Activated T-cell treated with anti-CD3 and anti-CD28 coated beads for 24 hours (primary cell): ENCODE measurements at regions not wholly inside any gene's neighbourhood (a gene's known extent, or its start where the extent isn't known, plus 50 kb on each side); places are given as distances from the start of the nearest gene placed in this dataset.

ENCODE experiments used
- DNase-seq: peaks from one replicate; pipeline ENCODE4 v3.0.0-alpha.2; 2020; ENCODE audit warnings: low read depth

DNA sequence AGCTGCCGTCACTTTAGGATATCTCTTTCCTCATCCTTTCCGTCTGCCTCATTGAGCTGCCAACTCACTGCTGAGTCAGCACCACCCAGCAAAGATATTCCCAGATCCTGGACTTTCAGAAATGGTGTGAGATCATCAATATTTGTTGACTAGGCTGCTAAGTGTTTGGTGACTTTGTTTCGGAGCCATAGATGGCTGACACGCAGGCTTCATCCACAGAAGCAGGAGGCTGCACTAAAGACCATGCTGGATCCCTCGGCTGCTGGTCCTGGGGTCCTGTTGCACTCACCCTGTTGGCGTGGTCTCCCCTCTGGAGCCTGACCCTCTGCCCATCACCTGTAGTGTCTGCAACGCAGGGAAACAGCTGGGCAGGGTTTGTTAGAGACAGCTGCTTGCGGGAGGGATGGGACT, 96.5 kb downstream of the ERMARD start:
- DNase-seq: no peak

DNA sequence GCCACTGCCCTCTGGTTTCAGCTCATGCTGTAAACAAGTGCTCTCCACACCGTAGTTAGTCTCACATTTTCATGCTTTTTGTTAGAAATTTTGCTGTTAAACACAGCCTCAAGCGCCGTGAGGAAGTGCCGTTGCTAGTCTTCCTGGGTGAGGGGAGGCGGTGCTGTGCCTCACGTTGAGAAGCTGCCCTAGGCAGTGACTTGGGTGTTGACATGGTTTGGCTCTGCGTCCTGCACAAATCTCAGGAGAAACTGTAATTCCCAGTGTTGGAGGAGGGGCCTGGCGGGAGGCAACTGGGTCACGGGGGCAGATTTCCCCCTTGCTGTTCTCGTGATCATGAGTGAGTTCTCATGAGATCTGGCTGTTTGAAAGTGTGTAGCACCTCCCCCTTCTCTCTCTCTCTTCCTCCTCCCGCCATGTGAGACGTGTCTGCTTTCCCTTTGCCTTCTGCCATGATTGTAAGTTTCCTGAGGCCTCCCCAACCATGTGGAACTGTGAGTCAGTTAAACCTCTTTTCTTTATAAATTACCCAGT, 95.8 kb downstream of the ERMARD start:
- no peak for DNase-seq

DNA sequence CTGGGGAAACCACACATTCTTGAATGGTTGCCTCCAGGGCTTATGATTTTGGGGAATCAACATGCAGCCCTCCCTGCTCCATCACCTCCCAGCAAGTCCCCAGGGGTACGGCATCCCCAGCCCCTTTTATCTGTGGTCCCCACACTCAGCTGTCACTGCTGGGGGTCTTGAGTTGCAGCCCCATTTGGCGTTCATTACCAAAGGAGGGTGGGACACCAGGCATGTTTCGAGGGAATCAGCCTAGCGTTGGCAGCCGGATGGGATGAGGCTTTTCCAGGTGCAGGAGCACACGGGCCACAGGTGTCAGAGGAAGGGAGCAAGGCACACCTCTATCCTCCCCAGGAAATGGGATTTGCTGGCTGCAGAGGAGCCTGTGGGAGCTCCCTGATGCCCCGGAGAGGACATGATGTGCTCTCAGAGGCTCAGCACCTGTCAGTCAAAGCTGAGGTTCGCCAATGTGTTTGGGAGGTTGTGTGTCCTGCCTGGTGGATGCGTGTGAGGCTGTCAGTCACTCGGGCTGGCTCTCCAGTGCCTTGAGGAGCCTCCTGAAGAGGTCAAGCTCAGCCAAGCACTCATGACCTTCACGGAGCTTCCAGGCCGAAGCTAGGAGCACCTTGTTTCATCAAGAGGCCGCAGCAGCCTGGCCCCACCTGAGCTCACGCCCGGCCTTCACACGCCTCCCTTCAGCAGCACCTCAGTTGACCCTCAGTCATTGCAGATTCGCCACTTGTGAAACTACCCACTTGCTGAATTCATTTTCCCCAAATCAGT, 95.0 kb downstream of the ERMARD start:
- no peak for DNase-seq

DNA sequence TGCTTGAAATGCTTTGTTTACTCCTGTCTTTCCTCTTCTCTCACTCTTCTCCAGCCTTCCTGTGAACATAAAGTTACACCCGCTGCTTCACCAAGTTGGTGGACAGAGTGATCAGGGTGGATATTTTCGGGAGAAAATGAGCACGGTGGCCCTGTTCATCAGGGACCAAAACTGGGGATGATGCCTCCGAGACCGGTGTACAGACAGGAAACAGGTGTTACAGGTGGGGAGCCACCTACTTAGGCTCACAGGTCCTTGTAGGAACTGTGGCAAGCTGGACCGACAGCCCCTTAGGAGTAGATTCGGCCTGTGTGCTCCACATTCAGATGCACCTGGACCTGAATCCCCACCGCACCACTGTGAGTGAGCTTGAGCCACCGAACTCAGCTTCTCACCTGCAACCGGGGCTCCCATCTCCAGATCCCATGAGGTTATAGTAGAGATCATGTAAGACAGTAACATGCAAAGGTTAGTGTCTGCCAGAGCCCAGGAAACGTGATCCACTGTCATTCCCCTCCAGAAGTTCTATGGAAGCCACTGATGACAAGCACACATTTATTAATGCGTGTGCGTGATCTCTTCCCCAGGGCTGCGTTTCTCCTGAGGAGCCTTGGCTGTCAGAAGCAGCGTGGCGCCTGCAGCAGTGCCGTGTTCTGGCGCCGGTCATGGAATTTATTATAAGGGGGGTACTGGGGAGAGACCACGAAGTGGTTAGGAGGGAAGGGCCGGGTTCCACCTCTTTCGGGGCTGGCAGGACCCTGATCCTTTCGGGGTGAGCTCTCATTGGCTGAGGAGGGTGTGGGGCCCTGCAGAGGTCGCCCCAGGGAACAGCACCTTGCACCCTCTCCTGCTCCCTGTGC, 94.2 kb downstream of the ERMARD start:
- no peak for DNase-seq

- no peak for DNase-seq
Observed at GRCh38 chr6:169844946-169845345, 93.5 kb downstream of the ERMARD start.

GRCh38 chr6:169843991-169844390, 92.6 kb downstream of the ERMARD start:
- DNase-seq: no peak

DNA sequence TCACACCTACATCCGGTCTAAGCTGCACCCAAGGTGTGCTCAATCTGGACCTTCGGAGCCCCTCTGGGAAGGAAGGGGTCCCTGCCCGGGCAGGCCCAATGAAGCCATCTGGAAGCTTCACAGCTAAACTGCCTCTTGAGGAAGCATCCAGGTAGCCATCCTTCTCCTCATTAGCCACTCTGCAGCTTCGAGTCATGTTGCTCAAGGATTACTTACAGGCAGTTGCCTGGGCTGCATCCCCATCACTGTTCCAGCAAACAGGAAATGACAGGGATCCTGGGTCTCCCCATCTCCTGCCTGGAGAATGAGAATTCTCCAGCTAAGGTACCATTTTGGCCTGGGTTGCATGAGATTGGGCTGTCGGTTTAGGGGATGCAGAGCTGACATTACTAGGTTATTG, 91.7 kb downstream of the ERMARD start:
- no peak for DNase-seq

DNA sequence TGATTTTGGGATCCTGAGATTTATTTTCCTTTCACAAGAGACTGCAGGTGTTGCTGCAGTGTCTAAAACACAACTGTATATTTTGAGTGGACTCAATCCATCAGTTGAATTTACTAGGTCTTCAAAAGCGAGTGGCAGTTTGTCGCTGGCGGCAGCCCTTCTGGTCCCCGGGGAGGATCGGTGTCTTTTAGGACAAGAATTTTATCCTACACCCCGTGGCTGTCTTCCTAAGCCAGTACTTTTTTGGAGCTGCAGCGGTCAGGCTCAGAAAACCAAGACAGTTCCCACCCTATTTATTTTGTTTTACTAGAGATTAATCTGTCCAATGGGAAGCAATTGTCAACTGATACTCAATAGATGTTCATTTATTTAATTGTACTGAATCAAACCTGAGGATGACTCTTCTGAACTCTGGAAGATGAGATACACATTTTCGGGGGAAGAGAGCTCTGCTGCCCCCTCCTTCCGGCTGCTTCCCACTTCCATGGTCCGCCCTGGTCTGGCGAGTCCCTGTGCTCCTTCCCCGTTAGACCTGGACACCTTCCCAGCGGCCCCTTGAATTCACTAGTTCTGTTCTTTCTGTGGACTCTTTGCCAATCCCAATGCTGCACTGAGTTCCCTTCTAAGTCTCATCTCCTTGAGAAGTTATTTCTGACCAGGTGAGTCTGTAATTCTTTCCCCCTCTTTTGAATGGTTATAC, 90.6 kb downstream of the ERMARD start:
- no peak for DNase-seq

- no peak for DNase-seq
Observed at GRCh38 chr6:169841251-169841650, 89.8 kb downstream of the ERMARD start.

DNA sequence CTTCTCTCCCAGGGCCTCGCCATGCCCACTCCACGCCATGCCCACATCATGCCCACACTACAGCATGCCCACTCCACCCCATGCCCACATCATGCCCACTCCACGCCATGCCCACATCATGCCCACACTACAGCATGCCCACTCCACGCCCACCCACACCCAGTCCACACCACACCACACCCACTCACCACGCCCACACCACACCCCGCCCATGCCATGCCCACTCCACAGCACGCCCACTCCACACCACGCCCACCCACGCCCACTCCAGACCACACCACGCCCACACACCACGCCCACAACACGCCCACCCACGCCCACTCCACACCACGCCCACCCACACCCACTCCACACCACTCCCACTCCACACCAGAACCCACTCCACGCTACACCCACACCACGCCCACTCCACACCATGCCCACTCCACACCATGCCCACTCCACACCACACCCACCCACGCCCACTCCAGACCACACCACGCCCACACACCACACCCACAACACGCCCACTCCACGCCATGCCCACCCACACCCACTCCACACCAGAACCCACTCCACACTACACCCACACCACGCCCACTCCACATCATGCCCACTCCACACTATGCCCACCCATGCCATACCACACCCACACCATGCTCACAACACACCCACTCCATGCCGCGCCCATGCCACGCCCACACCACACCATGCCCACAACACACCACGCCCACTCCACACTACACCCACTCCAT, 88.6 kb downstream of the ERMARD start:
- DNase-seq: no peak

GRCh38 chr6:169839493-169839892, 88.1 kb downstream of the ERMARD start:
- no peak for DNase-seq

DNA sequence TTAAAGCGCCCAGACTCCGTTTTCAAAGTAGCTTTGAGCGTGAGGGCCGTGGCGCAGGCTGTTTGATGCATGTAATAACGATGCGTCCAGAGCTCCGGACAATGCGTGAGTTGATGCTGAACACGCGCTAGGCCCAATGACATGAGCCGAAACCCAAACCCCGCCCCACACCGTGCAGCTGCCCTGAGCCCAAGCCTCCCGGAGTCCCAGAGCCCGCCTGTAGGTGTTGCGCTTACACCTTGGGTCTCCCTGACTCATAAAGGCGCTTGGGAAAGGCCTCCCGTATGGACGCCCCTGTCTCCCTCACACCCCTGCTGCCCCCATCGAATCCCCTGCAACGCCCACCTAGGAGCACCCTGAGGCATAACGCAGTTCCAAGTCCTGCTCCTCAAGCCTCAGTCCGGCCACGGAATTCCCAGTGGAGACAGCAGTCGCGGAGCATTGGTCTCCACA, 87.6 kb downstream of the ERMARD start:
- DNase-seq: no peak

- DNase-seq: no peak
Observed at GRCh38 chr6:169838346-169839028, 87.1 kb downstream of the ERMARD start.

DNA sequence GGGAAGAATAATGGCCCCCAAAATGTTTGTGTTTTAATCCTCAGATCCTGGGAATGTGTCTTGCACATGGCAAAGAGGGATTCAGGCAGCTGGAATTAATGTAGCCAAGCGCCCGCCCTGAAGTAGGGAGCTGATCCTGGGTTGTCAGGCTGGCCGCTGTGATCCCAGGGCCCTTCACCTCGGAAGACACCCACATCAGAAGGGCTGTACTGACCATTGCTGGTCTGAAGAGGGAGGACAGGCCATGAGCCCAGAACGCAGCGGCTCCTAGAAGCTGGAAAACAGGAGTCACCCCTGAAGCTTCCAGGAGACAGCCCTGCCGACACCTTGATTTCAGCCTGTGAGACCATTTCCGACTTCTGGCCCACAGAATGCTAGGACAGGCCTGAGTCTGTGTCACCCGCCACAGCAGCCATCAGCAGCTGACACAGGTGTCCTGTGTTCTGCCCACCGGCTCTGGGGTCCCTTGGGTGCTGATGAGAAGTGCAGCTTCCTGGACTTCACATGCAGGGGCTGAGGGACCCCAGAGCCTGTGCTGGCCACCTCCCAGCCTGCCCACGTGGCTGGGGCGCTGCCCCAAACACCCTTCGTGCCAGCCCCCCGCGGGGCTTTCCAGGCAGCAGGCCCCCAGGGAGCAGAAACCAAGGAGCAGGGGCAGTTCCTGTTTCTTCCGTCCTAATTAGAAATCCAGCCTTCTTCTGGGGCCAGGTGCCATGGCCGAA, 86.3 kb downstream of the ERMARD start:
- no peak for DNase-seq

DNA sequence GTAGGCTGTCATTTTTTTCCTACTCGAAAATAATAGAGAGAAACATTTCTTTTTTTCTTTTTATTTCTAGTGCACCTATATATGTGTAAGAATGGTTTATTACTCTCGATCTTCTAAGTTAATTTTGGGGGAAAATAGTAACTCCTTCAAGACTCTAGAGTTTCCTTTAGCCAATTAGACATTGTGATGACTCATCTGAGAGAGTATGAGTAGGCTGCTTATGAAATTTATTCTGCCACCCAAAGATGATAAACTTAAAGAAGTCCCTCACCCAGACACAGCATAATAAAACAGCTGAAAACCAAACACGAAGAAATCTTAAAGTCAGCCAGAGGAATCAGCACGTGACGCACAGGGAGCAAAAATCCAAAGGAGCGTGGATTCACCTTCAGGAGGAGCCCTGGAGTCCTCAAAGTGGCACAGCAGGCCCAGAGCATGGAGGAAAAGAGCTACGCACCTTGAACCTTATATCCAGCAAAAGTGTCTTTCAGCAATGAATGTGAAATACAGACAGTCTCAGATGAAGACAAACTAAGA, 81.9 kb downstream of the ERMARD start:
- no peak for DNase-seq

DNA sequence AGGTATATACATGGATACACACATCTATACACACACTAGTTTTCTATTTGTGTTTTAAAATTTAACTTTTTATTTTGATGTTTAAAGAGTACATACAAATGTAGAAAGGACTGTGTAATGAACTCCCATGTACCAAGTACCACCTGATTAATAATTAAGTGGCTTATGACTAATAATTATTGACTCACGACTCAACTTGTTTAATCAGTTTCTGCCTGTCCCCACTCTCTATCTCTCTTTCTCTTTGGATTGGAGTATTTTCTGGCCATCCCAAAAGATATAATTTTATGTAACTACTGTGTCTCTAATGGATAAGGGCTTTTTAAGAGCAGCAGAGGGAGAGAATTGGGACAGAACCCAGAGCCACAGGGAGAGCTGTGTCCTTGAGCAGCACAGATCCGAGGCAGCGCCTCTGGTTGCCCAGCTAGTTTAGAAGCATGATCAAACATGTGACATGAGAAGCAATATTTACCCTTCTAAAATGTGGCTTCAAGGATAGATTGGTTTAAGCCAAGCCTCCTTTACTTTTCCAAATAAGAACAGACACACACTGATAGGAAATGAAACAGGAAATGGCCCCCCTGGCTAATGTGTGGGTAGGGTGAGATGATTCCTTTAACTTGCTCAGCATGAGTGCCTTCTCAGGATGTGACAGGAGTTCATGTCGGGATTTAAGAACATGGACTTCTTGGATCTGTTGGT, 81.0 kb downstream of the ERMARD start:
- no peak for DNase-seq

- peak; percentile 57 for DNase-seq
Observed at GRCh38 chr6:169831450-169832246, 80.2 kb downstream of the ERMARD start.
